HG03442 (cell line): ENCODE measurements at regions not wholly inside any gene's neighbourhood (a gene's known extent, or its start where the extent isn't known, plus 50 kb on each side); places are given as distances from the start of the nearest gene placed in this dataset.
"Not testable (repeated sequence)": the region's sequence is repeated elsewhere in the genome, so short reads cannot be mapped to it uniquely, and the experiment has no call there.

Experiments
- ATAC-seq: cut with Tn5 transposase; IDR thresholded peaks from one replicate; pipeline ENCODE4 v1.9.1; 2021; ENCODE audit warnings: mild to moderate bottlenecking, moderate library complexity; ENCODE audit not compliant: unreplicated experiment

DNA sequence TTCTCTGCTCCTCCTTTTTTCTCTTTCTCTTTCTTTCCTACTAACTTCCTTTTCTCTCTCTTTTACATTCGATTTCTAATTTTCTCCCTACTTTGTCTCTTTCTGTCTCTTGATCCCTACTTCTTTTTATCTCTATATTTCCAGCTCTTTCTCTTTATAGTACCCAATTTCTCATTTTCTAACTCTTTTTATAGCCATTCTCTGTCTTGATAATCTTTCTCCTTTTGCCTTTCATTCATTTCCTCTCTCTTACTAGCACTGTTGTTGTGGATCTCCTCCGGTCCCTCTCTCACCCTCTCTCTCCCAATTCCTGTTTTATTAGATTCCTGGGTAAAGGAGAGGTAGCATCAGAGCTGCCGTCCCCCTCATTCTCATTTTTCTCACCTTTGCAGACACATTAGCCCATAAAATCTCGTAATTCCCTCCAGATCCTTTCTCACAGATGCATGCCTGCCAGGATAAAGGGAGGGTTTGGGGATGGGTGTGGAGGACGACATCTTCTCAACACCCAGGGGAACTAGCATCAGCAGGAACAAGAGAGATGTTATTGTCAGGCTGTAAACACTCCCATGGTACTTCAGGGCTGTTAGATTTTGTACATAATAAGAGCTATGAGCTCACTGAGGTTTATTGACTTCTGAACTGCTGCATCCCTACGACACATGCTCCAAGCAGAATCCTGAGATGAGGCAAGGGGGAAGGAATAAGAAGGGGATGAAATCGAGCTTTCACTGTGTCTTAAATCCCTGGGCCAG lies 159.0 kb upstream of the GALNT2 start:
- ATAC-seq = no peak

- ATAC-seq = no peak
These were observed 158.3 kb upstream of the GALNT2 start for GRCh38 chr1:229908689-229909088.

DNA sequence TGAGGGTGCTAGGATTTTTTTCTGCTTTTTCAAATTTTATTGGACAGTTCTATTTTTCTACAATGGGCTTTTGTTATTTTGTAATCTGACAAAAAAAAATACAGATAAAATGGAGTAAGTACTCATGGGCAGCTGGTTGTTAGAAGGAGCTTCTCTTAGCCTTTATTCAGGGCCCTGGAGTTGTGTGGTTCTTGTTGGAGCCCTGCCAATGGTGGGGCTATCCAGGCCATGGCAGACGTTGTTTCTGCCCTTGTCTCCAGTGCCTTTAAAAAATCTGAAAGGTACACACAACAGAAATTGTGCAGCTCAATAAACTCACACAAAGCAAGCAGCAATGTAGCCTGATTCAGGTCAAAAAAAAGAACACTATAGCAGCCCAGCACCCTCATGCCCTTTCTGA lies 153.5 kb upstream of the GALNT2 start:
- ATAC-seq = no peak

DNA sequence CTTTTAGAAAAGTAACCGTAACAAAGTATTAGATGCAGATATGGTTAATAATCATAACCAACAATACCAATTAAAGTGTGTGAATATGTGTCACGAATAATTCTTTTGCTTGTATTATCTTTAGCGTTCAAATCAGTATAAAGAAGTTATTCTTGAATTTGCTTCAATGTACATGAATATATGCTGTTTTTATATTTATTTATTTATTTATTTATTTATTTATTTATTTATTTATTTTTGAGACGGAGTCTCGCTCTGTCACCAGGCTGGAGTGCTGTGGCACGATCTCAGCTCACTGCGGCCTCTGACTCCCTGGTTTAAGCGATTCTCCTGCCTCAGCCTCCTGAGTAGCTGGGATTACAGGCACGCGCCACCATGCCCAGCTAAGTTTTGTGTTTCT lies 147.6 kb upstream of the GALNT2 start:
- ATAC-seq = not testable (repeated sequence)

GRCh38 chr1:229920683-229921082 lies 146.4 kb upstream of the GALNT2 start:
- no peak for ATAC-seq

- no peak for ATAC-seq
These were observed 144.8 kb upstream of the GALNT2 start for GRCh38 chr1:229922249-229922648.

DNA sequence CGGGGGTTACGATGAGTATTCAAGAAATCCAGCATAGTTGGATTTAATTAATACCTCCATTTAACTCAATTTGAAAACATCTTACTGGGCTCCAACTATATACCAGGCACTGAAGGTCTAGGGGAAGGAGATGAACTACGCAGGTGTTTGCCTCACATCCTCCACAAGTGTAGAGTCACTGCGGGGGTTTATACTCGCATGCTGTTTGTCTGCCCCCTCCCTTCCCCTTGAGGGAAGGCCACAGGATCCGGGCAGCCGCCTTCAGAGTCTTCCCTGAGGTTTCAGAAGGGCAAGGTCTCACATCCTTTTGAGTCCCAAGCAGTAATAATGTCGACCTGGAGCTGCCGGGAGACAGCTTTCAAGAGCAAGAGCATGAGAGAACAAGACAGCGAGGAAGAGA lies 142.4 kb upstream of the GALNT2 start:
- no peak for ATAC-seq

DNA sequence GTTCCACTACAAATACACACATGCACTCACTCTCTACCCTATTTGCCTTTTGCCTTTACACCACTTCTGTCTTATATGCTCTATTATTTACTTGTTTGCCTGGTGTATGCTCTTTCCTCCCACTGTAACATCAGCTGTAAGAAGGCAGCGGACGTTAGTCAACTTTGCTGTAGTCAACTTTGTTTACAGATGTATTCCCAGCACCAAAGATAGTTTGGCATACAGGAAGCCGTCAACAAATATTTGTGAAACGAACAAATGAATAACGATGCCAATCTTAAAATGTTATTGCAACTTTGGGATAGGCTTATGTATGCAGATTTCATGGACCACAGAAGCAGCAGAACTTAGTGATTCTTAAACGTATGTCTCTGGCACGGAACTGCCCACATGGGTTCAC lies 138.3 kb upstream of the GALNT2 start:
- no peak for ATAC-seq

GRCh38 chr1:229931751-229932150 lies 135.3 kb upstream of the GALNT2 start:
- ATAC-seq = not testable (repeated sequence)

DNA sequence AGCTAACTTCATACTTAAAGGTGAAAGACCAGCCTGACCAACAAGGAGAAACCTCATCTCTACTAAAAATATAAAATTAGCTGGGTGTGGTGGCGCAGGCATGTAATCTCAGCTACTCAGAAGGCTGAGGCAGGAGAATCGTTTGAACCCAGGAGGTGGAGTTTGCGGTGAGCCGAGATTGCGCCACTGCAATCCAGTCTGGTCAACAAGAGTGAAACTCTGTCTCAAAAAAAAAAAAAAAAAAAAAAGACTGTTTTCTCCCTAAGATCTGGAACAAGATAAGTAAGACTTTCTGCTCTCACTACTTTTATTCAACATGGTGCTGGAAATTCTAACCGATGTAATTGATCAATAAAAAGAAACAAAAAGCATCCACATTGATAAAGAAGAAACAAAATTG lies 131.9 kb upstream of the GALNT2 start:
- ATAC-seq = not testable (repeated sequence)

- ATAC-seq = no peak
These were observed 128.5 kb upstream of the GALNT2 start for GRCh38 chr1:229938551-229938950.

GRCh38 chr1:229940684-229941083 lies 126.4 kb upstream of the GALNT2 start:
- ATAC-seq = no peak

- no peak for ATAC-seq
These were observed 125.9 kb upstream of the GALNT2 start for GRCh38 chr1:229941160-229941559.

DNA sequence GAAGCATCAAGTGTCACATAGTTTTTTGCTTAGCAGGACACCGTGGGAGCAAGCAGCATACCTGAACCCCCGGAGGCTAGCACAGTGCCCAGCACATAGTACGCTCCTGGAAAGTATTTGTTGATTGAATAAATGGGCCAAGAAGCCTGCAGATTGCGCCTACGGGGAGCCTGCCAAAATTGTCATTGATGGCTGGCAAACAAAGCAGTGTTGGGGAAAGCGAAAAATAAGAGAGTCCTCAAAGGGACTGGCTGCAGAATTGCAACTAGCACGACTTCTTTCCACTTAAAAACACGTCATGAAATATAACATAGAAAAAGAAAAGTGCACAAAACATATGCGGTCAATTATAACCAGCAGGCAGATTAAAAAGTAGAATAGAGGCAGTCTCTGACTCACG lies 125.2 kb upstream of the GALNT2 start:
- ATAC-seq = no peak

GRCh38 chr1:229942501-229942900 lies 124.5 kb upstream of the GALNT2 start:
- no peak for ATAC-seq

DNA sequence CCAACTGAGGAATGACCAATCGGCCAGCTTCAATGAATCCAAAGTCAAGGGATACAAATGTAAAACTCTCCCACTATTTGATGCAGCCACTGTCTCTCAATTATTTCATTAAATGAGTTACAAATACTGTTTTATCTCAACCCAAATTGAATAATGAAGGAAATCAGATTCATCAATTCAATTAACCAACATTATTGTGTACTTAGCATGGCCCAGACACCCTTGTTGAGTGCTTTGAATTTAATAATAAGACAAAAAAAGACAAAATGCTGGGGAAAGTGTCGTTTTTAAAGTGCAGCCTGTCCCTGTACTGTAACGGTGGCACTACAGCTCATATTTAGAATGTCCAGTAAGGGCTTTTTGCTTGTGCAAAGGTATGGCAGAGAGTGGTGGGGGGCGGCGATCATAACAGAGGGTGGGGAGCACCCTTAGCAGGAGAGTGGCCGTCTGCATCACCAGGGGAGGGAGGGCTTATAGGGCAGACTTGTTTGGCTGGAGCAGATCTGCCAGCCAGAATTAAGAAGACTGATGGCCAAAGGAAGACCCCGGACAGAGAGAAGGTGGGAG lies 123.8 kb upstream of the GALNT2 start:
- no peak for ATAC-seq

DNA sequence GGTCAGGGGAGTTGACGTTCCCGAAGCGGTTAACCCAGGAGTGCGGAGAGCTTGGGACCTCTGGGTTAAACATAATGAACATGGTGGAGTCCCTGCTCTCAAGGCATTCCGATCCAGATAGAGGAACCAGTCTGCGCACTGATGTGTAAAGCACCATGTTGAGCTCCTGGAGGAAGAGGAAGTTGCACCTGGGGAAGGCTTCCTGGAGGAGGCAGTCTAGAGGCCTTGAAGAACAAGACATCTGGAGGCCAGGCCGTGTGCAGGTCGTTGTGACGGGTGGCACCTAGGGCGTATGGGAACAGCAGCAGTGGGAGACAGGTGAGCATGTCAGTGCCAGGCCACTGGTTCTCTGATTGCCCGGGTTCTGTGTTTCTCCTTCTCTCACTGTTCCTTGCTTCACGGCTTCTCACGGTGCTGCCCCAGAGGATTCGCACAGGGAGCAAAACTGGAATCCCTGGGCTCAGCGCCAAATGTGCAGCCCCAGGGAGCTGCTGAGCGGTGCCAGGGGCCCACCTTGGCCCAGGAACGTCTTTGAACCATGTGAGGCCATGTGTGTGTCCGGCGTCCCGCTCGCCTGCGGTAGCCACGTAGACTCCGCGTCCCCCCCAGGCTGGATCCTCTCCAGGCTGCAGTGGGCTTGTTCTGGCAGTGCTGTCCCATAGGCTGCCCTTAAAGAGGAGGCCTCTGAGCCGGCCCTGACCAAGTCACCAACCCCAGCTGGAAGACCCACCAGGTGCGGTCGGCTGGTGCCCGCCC lies 122.9 kb upstream of the GALNT2 start:
- ATAC-seq = no peak

DNA sequence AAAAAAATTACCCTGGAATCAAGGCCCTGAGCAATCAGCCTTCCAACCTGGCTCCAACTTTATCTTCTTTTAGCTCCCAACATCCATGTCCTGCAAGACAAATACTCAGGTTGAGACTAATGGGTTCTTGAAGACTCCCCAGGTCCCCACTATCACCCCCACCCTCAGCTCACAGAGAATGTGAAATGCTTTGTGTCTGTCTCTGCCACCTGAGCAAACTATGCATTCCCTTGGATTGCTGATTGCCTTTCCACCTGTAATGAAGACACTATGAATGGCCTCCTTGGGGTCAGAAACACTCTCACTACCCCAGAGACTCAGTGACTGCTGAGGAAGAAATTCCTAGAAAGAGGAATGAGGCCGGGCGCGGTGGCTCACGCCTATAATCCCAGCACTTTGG lies 121.2 kb upstream of the GALNT2 start:
- ATAC-seq = no peak

- ATAC-seq = no peak
These were observed 119.1 kb upstream of the GALNT2 start for GRCh38 chr1:229947968-229948367.

DNA sequence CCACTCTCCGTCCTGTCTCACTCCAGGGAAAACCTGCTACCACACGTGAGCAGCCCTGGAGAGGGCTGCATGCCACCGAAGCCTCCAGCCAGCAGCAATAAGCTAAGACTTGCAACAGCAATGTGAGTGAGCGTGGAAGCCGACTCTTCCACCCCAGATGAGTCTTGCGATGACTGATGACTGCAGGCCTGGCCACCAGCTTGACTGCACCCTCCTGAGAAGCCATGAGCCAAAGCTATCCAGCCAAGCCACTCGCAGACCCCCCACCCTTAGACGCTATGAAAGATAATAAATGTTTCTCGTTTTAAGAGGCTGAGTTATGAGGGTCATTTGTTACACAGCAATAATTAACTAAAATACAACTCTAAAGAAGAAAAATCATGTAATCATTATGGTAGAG lies 118.6 kb upstream of the GALNT2 start:
- no peak for ATAC-seq

- ATAC-seq = no peak
These were observed 117.5 kb upstream of the GALNT2 start for GRCh38 chr1:229949500-229949899.

- ATAC-seq = no peak
These were observed 117.0 kb upstream of the GALNT2 start for GRCh38 chr1:229950020-229950419.
